Gastrocnemius medialis (tissue), 4 donors: ENCODE measurements at regions not wholly inside any gene's neighbourhood (a gene's known extent, or its start where the extent isn't known, plus 50 kb on each side); places are given as distances from the start of the nearest gene placed in this dataset.

Experiments used
- POLR2A ChIP-seq, 2 donors: fragments of 450-650 bp; IDR thresholded peaks; one replicate each; pipeline ENCODE4 v1.6.1; 2017; ENCODE audit warnings: antibody characterized with exemption in 2 of 2, mild to moderate bottlenecking in 2 of 2, moderate library complexity in 2 of 2
- TF ChIP-seq, protein P1 (sequence below), 5 experiments: fragments of 450-650 bp in 3 of 5; fragments of 200-600 bp in 2 of 5; sonication (generic) in 2 of 5; IDR thresholded peaks in 4 of 5; conservative IDR thresholded peaks in 1 of 5; 1 replicate in 4 of 5; 2 replicates in 1 of 5; pipeline ENCODE4 v1.5.1; 2016 to 2019; ENCODE audit warnings: antibody characterized with exemption in 5 of 5, mild to moderate bottlenecking in 3 of 5, moderate library complexity in 3 of 5

DNA sequence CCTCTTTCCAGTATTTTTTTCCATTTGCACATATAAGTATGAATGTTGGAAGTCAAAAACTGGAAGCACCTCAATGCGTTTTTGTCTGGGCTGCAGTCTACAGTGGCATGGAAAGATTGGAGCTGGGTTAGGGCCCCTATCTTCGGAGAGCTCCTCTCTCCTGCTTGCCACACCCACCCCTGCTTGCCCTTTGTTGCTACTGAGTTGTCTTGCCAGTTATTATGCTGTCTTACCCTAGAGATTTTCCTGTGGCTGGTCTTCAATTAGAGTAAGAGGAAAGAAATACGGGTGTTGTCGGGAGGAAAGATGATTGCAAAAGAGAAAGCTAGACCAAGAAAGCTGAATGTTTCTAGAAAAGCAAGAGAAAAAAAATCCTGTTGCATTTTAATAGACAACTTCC lies 228.9 kb upstream of the CELF2 start:
- TF ChIP-seq, protein P1, sequence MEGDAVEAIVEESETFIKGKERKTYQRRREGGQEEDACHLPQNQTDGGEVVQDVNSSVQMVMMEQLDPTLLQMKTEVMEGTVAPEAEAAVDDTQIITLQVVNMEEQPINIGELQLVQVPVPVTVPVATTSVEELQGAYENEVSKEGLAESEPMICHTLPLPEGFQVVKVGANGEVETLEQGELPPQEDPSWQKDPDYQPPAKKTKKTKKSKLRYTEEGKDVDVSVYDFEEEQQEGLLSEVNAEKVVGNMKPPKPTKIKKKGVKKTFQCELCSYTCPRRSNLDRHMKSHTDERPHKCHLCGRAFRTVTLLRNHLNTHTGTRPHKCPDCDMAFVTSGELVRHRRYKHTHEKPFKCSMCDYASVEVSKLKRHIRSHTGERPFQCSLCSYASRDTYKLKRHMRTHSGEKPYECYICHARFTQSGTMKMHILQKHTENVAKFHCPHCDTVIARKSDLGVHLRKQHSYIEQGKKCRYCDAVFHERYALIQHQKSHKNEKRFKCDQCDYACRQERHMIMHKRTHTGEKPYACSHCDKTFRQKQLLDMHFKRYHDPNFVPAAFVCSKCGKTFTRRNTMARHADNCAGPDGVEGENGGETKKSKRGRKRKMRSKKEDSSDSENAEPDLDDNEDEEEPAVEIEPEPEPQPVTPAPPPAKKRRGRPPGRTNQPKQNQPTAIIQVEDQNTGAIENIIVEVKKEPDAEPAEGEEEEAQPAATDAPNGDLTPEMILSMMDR (IDR thresholded peaks at IDR 0.05 in 4 of 5, conservative IDR thresholded peaks at IDR 0.05 in 1 of 5), result no peak
- TF ChIP-seq POLR2A (IDR thresholded peaks at IDR 0.05), result no peak
